Small intestine (tissue), 7 donors: ENCODE measurements at regions not wholly inside any gene's neighbourhood (a gene's known extent, or its start where the extent isn't known, plus 50 kb on each side); places are given as distances from the start of the nearest gene placed in this dataset.

Experiments
- DNase-seq, 2 donors: peaks; one replicate each; pipeline versions ENCODE4 v3.0.0 to v3.0.0-alpha.2; 2013
- FAIRE-seq: peaks from 2 replicates; lab custom pipeline; 2012; peaks lifted over from hg19 to GRCh38; lab: Jason Lieb, UNC
- H3K27ac ChIP-seq, 3 donors: one replicate each; pipeline ENCODE4 v1.5.1; 2013; ENCODE audit warnings: low read length in 2 of 3, mild to moderate bottlenecking in 2 of 3, control low read depth in 1 of 3, inconsistent platforms in 1 of 3, low read depth in 1 of 3, moderate library complexity in 1 of 3
- H3K27me3 ChIP-seq, 3 donors: one replicate each; pipeline ENCODE4 v1.6.1; 2013; ENCODE audit warnings: low read length in 3 of 3, inconsistent platforms in 1 of 3; ENCODE audit not compliant: control insufficient read depth in 3 of 3, insufficient read depth in 3 of 3
- H3K36me3 ChIP-seq, 3 donors: one replicate each; pipeline ENCODE4 v1.6.1; 2013; ENCODE audit warnings: low read length in 3 of 3, inconsistent platforms in 1 of 3, low read depth in 1 of 3, mild to moderate bottlenecking in 1 of 3, moderate library complexity in 1 of 3; ENCODE audit not compliant: control insufficient read depth in 3 of 3, insufficient read depth in 2 of 3
- H3K4me1 ChIP-seq, 3 donors: one replicate each; pipeline ENCODE4 v1.6.1; 2013; ENCODE audit warnings: low read length in 2 of 3, inconsistent platforms in 1 of 3, low read depth in 1 of 3, mild to moderate bottlenecking in 1 of 3, moderate library complexity in 1 of 3; ENCODE audit not compliant: control insufficient read depth in 3 of 3, insufficient read depth in 2 of 3
- H3K4me3 ChIP-seq, 3 donors: one replicate each; pipeline ENCODE4 v1.5.1; 2013; ENCODE audit warnings: low read length in 3 of 3, control low read depth in 1 of 3, inconsistent platforms in 1 of 3, low read depth in 1 of 3, mild to moderate bottlenecking in 1 of 3, moderate library complexity in 1 of 3
- H3K9me3 ChIP-seq, 2 donors: one replicate each; pipeline ENCODE4 v1.6.1; 2013; ENCODE audit warnings: low read depth in 1 of 2, low read length in 1 of 2; ENCODE audit not compliant: control insufficient read depth in 2 of 2, insufficient read depth in 1 of 2
- WGBS, 3 donors: extraction: QIAGEN DNeasy Blood & Tissue Kit; methylation state at CpG; one replicate each; pipeline ENCODE4 v1.1.7; 2013; 5-methylcytosine and 5-hydroxymethylcytosine counted together
- donor health status: healthy with polysubstance abuse.
- donor health status: control.
- donor health status: control.
- donor health status: Bipolar disorder and iron deficiency.
- donor health status: healthy.

DNA sequence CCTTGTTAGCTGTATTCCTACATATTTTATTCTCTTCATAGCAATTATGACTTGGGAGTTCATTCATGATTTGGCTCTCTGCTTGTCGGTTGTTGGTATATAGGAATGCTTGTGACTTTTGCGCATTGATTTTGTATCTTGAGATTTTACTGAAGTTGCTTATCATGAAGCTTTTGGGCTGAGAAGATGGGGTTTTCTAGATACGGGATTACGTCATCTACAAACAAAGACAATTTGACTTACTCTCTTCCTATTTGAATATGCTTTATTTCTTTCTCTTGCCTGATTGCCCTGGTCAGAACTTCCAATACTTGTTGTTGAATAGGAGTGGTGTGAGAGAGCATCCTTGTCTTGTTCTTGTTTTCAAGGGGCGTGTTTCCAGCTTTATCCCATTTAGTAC lies 569.8 kb upstream of the NRXN1 start:
- no peak for FAIRE-seq
- no peak overlapping the region for H3K27ac ChIP-seq

DNA sequence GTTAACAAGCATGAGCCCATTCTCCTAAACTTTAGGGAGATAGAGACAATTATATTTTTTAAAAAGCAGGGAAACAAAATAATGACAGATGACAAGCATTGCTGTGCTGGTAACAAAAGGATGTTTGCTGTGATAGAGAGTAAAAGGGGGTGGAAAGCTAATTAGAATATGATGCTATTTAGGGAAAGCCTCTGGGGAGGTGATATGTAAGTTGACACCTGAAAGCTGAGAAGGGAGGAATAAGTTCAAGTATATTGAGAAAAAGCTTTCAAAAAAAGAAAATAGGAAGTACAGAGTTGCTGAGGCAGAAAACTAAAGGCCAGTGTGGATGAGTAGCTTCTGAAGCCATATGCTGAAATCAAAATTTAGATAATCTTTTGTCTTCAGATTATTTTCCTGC lies 565.2 kb upstream of the NRXN1 start:
- H3K27ac ChIP-seq, result no peak overlapping the region
- no peaks in the 10 kb centered on the region for H3K36me3 ChIP-seq
- FAIRE-seq (no peak), DNase-seq (no peak)
- peaks cover 0 to 2% of the 10 kb centered on the region in 2 donors for H3K9me3 ChIP-seq
- no peaks in the 10 kb centered on the region for H3K4me1 ChIP-seq
- no peak overlapping the region for H3K4me3 ChIP-seq
- H3K27me3 ChIP-seq, result no peaks in the 10 kb centered on the region

More for the DNA sequence above, 569.8 kb upstream of the NRXN1 start:
- DNase-seq, result no peak
- Histone ChIP-seq H3K27me3 (no peaks in the 10 kb centered on the region), H3K36me3 (no peaks in the 10 kb centered on the region), H3K4me3 (no peak overlapping the region), H3K9me3 (peaks cover 0 to 14% of the 10 kb centered on the region in 2 donors), H3K4me1 (no peaks in the 10 kb centered on the region)
- WGBS, 3 donors, result 93 to 94% (median 93%) methylated on average over 5 of the region's 5 CpGs

DNA sequence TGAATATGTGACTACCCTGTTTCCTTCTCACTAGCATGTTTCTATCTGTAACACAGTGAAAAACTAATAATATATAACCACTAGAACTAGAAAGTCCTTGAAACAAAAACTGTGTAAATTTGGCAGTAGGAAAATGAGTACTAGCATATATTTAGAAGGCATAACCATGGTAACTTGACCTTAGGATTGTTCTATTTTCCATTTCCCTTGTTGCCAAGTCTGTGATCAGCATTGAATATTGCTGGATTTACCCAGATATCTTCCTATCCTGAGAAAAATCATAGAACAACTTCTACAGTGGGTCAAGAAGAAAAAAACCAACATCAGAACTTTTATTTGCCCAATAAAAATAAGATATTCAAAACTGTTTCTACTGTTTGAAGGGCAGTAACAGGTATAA lies 563.9 kb upstream of the NRXN1 start:
- Histone ChIP-seq H3K27ac (no peak overlapping the region), H3K36me3 (no peaks in the 10 kb centered on the region), H3K4me3 (no peak overlapping the region), H3K9me3 (no peaks in the 10 kb centered on the region), H3K27me3 (no peaks in the 10 kb centered on the region), H3K4me1 (no peaks in the 10 kb centered on the region)
- no peak for DNase-seq
- no peak for FAIRE-seq

DNA sequence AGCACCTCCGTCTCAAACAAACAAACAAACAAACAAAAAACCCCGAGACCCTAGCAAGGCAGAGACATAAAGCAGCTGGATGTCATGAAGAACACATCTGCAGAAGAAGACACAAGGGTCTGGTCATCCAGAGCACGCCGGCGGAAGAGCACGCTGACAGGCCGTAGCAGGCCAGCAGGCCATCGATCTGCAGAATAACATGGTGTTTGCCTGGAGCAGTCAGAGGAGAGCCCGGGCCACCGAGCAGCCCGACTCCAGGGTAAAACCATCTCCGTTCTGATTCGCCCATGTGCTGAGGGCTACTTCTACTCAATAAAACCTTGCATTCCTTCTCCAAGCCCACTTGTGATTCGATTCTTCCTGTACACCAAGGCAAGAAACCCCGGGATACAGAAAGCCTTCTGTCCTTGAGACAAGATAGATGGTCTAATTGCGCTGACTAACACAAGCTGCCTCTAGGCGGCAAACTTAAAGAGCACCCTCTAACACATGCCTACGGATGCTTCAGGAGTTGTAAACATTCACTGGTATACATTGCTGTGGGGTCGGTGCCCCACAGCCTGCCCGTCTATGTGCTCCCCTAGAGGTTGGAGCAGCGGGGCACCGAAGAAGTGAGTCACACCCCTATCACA lies 549.8 kb upstream of the NRXN1 start:
- Histone ChIP-seq H3K9me3 (peaks cover 0 to 4% of the 10 kb centered on the region in 2 donors), H3K4me1 (no peaks in the 10 kb centered on the region), H3K4me3 (no peak overlapping the region), H3K27me3 (no peaks in the 10 kb centered on the region), H3K36me3 (no peaks in the 10 kb centered on the region), H3K27ac (no peak overlapping the region)
- DNase-seq, result no peak
- FAIRE-seq, result no peak
- WGBS, 3 donors, result 90% methylated on average over 22 of the region's 22 CpGs

DNA sequence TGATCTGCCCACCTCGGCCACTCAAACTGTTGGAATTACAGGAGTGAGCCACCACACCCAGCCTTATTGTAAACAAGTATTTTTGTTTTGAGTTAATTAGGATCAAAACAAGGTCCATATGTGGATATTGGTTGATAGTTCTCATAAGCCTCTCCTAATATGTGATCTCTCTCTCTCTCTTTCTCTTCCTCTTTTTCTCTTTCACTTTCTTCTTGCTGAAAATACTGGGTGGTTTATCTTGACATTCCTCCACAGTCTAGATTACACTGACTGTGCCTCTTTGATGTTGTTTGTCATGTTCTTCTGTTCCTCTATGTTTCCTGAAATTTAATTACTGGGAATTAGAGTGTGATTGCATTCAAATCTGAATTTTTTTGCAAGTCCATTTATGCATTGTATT lies 547.5 kb upstream of the NRXN1 start:
- H3K9me3 ChIP-seq, result peaks cover 0 to 4% of the 10 kb centered on the region in 2 donors
- no peaks in the 10 kb centered on the region for H3K4me1 ChIP-seq
- no peaks in the 10 kb centered on the region for H3K36me3 ChIP-seq
- DNase-seq (no peak), FAIRE-seq (no peak)
- no peak overlapping the region for H3K27ac ChIP-seq
- H3K27me3 ChIP-seq, result no peaks in the 10 kb centered on the region
- no peak overlapping the region for H3K4me3 ChIP-seq
- WGBS, 3 donors, result 88 to 93% (median 90%) methylated on average over 1 of the region's 1 CpG

DNA sequence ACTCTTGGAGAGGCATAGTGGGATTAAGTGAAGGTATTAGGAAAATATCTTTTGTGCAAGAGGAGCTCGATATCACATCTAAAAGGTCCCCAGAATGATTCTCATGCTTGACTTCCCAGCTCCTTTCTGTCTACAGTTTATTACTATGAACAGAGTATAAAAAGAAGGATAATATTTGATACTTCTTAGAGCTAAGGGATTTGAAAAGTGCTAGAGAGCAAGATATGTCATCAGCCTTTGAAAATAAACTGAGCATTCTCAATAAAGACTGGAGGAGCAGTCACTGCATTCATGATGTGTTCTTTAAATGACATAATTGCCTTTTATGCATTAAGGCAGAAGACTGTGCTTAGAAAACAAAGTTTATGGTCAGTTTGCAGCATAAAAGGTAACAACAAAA lies 543.2 kb upstream of the NRXN1 start:
- FAIRE-seq (no peak), DNase-seq (no peak)
- Histone ChIP-seq H3K36me3 (no peaks in the 10 kb centered on the region), H3K4me3 (no peak overlapping the region), H3K4me1 (no peaks in the 10 kb centered on the region), H3K27me3 (no peaks in the 10 kb centered on the region), H3K27ac (no peak overlapping the region), H3K9me3 (no peaks in the 10 kb centered on the region)
- 23 to 60% (median 31%) methylated on average over 1 of the region's 1 CpG for WGBS, 3 donors

DNA sequence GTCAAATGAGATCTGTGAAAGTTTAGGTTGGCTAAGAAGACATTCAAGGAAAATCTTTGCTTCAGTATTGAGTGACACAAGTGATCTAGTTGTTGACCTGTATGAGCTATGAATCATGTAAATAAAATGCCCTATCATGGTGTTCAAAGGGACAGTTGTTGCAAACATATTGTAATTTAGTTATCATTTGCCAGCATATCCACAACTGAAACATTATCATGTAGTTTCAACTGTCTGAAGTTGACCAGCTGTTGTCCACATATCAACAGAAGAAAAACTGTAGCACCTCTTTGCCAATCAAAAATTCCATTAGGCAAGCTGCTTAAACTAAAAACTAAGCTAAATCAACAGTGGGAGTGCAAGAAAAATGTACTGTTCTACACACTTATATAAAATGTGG lies 527.1 kb upstream of the NRXN1 start:
- Histone ChIP-seq H3K9me3 (no peaks in the 10 kb centered on the region), H3K4me3 (no peak overlapping the region), H3K36me3 (no peaks in the 10 kb centered on the region), H3K27me3 (no peaks in the 10 kb centered on the region), H3K4me1 (no peaks in the 10 kb centered on the region), H3K27ac (no peak overlapping the region)
- no peak for DNase-seq
- FAIRE-seq, result no peak

DNA sequence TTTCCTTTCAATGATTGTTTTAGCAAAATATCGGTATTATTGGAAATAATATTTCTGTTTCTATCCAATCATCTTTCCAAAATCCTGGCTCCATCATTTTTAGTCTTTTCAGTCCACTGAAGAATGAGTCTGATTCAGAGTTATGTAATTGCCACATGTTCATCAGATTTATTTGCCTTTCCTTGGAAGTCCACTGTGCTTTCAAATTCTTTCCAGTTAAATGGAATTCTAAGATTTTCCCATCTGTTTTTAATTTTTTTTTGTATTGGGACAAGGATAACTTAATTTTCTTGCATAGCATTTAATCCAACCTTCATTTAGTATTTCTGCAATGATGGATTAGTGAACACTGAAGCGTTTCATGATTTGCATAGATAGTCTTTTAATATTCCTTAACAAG lies 521.5 kb upstream of the NRXN1 start:
- Histone ChIP-seq H3K27ac (no peak overlapping the region), H3K4me1 (no peaks in the 10 kb centered on the region), H3K36me3 (no peaks in the 10 kb centered on the region), H3K9me3 (no peaks in the 10 kb centered on the region), H3K27me3 (no peaks in the 10 kb centered on the region), H3K4me3 (no peak overlapping the region)
- DNase-seq, result no peak
- 85 to 93% (median 89%) methylated on average over 2 of the region's 2 CpGs for WGBS, 3 donors
- FAIRE-seq, result no peak

DNA sequence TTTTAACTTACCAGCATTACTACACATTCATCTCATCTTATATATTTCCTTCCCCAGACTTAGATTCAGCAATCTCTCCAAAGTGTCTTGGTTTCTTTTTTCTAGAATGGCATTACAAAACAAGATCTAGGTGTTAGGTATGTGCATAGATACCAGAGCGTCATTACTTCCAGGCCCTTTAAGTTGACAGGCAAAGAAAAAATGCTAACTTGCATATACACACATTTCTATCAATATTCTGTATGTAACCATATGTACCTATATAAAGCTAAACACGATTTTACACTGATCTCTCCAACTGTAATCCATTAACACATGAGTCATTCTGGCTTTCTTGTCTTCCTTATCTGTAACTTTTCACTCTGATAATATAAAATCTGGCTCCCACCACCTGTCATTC lies 503.8 kb upstream of the NRXN1 start:
- no peaks in the 10 kb centered on the region for H3K36me3 ChIP-seq
- no peak for FAIRE-seq
- H3K27me3 ChIP-seq, result no peaks in the 10 kb centered on the region
- no peaks in the 10 kb centered on the region for H3K4me1 ChIP-seq
- no peak overlapping the region for H3K4me3 ChIP-seq
- no peak overlapping the region for H3K27ac ChIP-seq
- no peak for DNase-seq
- H3K9me3 ChIP-seq, result peaks cover 0 to 2% of the 10 kb centered on the region in 2 donors
- 48 to 66% (median 57%) methylated on average over 2 of the region's 2 CpGs for WGBS, 3 donors
